ENCODE measurements at regions not wholly inside any gene's neighbourhood (a gene's known extent, or its start where the extent isn't known, plus 50 kb on each side); places are given as distances from the start of the nearest gene placed in this dataset.
"Not testable (repeated sequence)": the region's sequence is repeated elsewhere in the genome, so short reads cannot be mapped to it uniquely, and the experiment has no call there.

GRCh38 chr14:105742904-105743701 lies 216.7 kb downstream of the TMEM121 start:
- H3K4me3 ChIP-seq (ENCODE audit: low read depth, low read length); H2BK120ac ChIP-seq (ENCODE audit: insufficient read depth, low read length, poor library complexity); H3K4ac ChIP-seq (ENCODE audit: low read depth, low read length); H3K36me3 ChIP-seq (ENCODE audit: control insufficient read depth in 1 of 2, insufficient read depth in 2 of 2, low read length in 2 of 2); H3K4me2 ChIP-seq (ENCODE audit: low read length); H4K8ac ChIP-seq (ENCODE audit: low read depth, low read length); H2AFZ ChIP-seq (ENCODE audit: insufficient read depth, low read length, poor library complexity); H4K91ac ChIP-seq (ENCODE audit: low read depth, low read length); H3K27ac ChIP-seq (ENCODE audit: low read depth, low read length); H3K4me1 ChIP-seq (ENCODE audit: control insufficient read depth in 1 of 2, insufficient read depth in 2 of 2, low read length in 2 of 2); H3K27me3 ChIP-seq (ENCODE audit: insufficient read depth, low read length); H2BK12ac ChIP-seq (ENCODE audit: low read length); H3K9ac ChIP-seq (ENCODE audit: low read length); H2AK5ac ChIP-seq (ENCODE audit: low read length); H3K79me2 ChIP-seq (ENCODE audit: control insufficient read depth, insufficient read depth, low read length, poor library complexity); H4K12ac ChIP-seq (ENCODE audit: low read depth, low read length); H3K18ac ChIP-seq (ENCODE audit: low read length); H2BK5ac ChIP-seq (ENCODE audit: low read depth, low read length, poor library complexity); H3K23ac ChIP-seq (ENCODE audit: low read length); H3K14ac ChIP-seq (ENCODE audit: low read length); DNase-seq; H3K79me1 ChIP-seq (ENCODE audit: low read length): not testable (repeated sequence)
- no CpG with 5 or more reads among the region's 33 CpGs for WGBS (ENCODE audit: extremely low coverage, insufficient coverage, insufficient read length)
- H3K9me3 ChIP-seq (ENCODE audit: insufficient read depth, low read depth, low read length): peaks cover 59% of the 10 kb centered on the region

GRCh38 chr14:105744213-105744787 lies 217.9 kb downstream of the TMEM121 start:
- H3K9me3 ChIP-seq (ENCODE audit: insufficient read depth, low read depth, low read length): peaks cover 54% of the 10 kb centered on the region
- not testable (repeated sequence) for H3K4ac ChIP-seq (ENCODE audit: low read depth, low read length); DNase-seq; H4K8ac ChIP-seq (ENCODE audit: low read depth, low read length); H3K14ac ChIP-seq (ENCODE audit: low read length); H3K4me3 ChIP-seq (ENCODE audit: low read depth, low read length); H2BK12ac ChIP-seq (ENCODE audit: low read length); H3K4me1 ChIP-seq (ENCODE audit: control insufficient read depth in 1 of 2, insufficient read depth in 2 of 2, low read length in 2 of 2); H3K18ac ChIP-seq (ENCODE audit: low read length); H3K36me3 ChIP-seq (ENCODE audit: control insufficient read depth in 1 of 2, insufficient read depth in 2 of 2, low read length in 2 of 2); H3K4me2 ChIP-seq (ENCODE audit: low read length); H3K79me2 ChIP-seq (ENCODE audit: control insufficient read depth, insufficient read depth, low read length, poor library complexity); H4K12ac ChIP-seq (ENCODE audit: low read depth, low read length); H2BK120ac ChIP-seq (ENCODE audit: insufficient read depth, low read length, poor library complexity); H3K23ac ChIP-seq (ENCODE audit: low read length); H2AK5ac ChIP-seq (ENCODE audit: low read length); H3K27ac ChIP-seq (ENCODE audit: low read depth, low read length); H4K91ac ChIP-seq (ENCODE audit: low read depth, low read length); H3K27me3 ChIP-seq (ENCODE audit: insufficient read depth, low read length); H3K79me1 ChIP-seq (ENCODE audit: low read length); H3K9ac ChIP-seq (ENCODE audit: low read length); H2BK5ac ChIP-seq (ENCODE audit: low read depth, low read length, poor library complexity); H2AFZ ChIP-seq (ENCODE audit: insufficient read depth, low read length, poor library complexity)
- no CpG with 5 or more reads among the region's 10 CpGs for WGBS (ENCODE audit: extremely low coverage, insufficient coverage, insufficient read length)

GRCh38 chr14:105745433-105746123 lies 219.2 kb downstream of the TMEM121 start:
- H2BK12ac ChIP-seq (ENCODE audit: low read length): no peak overlapping the region

GRCh38 chr14:105746124-105746514 lies 219.7 kb downstream of the TMEM121 start:
- no CpG with 5 or more reads among the region's 5 CpGs for WGBS (ENCODE audit: extremely low coverage, insufficient coverage, insufficient read length)
- no peak overlapping the region for H3K23ac ChIP-seq (ENCODE audit: low read length)
- no peak overlapping the region for H3K9ac ChIP-seq (ENCODE audit: low read length)
- H3K9me3 ChIP-seq (ENCODE audit: insufficient read depth, low read depth, low read length): peaks cover 52% of the 10 kb centered on the region
- H2AFZ ChIP-seq (ENCODE audit: insufficient read depth, low read length, poor library complexity): no peak overlapping the region
- no peak overlapping the region for H4K91ac ChIP-seq (ENCODE audit: low read depth, low read length)
- H3K4me2 ChIP-seq (ENCODE audit: low read length): no peak overlapping the region
- no peaks in the 10 kb centered on the region for H3K79me1 ChIP-seq (ENCODE audit: low read length)
- no peaks in the 10 kb centered on the region for H3K27me3 ChIP-seq (ENCODE audit: insufficient read depth, low read length)
- no peak overlapping the region for H3K18ac ChIP-seq (ENCODE audit: low read length)
- H3K36me3 ChIP-seq (ENCODE audit: control insufficient read depth in 1 of 2, insufficient read depth in 2 of 2, low read length in 2 of 2): no peaks in the 10 kb centered on the region
- no peak overlapping the region for H4K12ac ChIP-seq (ENCODE audit: low read depth, low read length)
- H2BK12ac ChIP-seq (ENCODE audit: low read length): no peak overlapping the region
- no peak overlapping the region for H3K4ac ChIP-seq (ENCODE audit: low read depth, low read length)
- H3K4me1 ChIP-seq (ENCODE audit: control insufficient read depth in 1 of 2, insufficient read depth in 2 of 2, low read length in 2 of 2): no peaks in the 10 kb centered on the region
- no peak for DNase-seq
- no peak overlapping the region for H2BK120ac ChIP-seq (ENCODE audit: insufficient read depth, low read length, poor library complexity)
- no peak overlapping the region for H2AK5ac ChIP-seq (ENCODE audit: low read length)
- H2BK5ac ChIP-seq (ENCODE audit: low read depth, low read length, poor library complexity): no peak overlapping the region
- H3K27ac ChIP-seq (ENCODE audit: low read depth, low read length): no peak overlapping the region
- peak overlapping the region; percentile 59 for H3K4me3 ChIP-seq (ENCODE audit: low read depth, low read length)
- no peak overlapping the region for H3K14ac ChIP-seq (ENCODE audit: low read length)
- H3K79me2 ChIP-seq (ENCODE audit: control insufficient read depth, insufficient read depth, low read length, poor library complexity): no peaks in the 10 kb centered on the region
- H4K8ac ChIP-seq (ENCODE audit: low read depth, low read length): no peak overlapping the region

More at GRCh38 chr14:105745433-105746123, 219.2 kb downstream of the TMEM121 start:
- H3K79me1 ChIP-seq (ENCODE audit: low read length): no peaks in the 10 kb centered on the region
- H3K14ac ChIP-seq (ENCODE audit: low read length): no peak overlapping the region
- H2BK120ac ChIP-seq (ENCODE audit: insufficient read depth, low read length, poor library complexity): no peak overlapping the region
- no CpG with 5 or more reads among the region's 6 CpGs for WGBS (ENCODE audit: extremely low coverage, insufficient coverage, insufficient read length)
- H3K4me2 ChIP-seq (ENCODE audit: low read length): no peak overlapping the region
- H3K4me3 ChIP-seq (ENCODE audit: low read depth, low read length): no peak overlapping the region
- H3K79me2 ChIP-seq (ENCODE audit: control insufficient read depth, insufficient read depth, low read length, poor library complexity): no peaks in the 10 kb centered on the region
- no peak overlapping the region for H3K9ac ChIP-seq (ENCODE audit: low read length)
- no peak overlapping the region for H2AFZ ChIP-seq (ENCODE audit: insufficient read depth, low read length, poor library complexity)
- H4K91ac ChIP-seq (ENCODE audit: low read depth, low read length): no peak overlapping the region
- H2AK5ac ChIP-seq (ENCODE audit: low read length): no peak overlapping the region
- no peak overlapping the region for H4K12ac ChIP-seq (ENCODE audit: low read depth, low read length)
- H3K4me1 ChIP-seq (ENCODE audit: control insufficient read depth in 1 of 2, insufficient read depth in 2 of 2, low read length in 2 of 2): no peaks in the 10 kb centered on the region
- no peak overlapping the region for H3K27ac ChIP-seq (ENCODE audit: low read depth, low read length)
- H3K4ac ChIP-seq (ENCODE audit: low read depth, low read length): no peak overlapping the region
- H2BK5ac ChIP-seq (ENCODE audit: low read depth, low read length, poor library complexity): no peak overlapping the region
- no peak for DNase-seq
- peaks cover 50% of the 10 kb centered on the region for H3K9me3 ChIP-seq (ENCODE audit: insufficient read depth, low read depth, low read length)
- no peaks in the 10 kb centered on the region for H3K36me3 ChIP-seq (ENCODE audit: control insufficient read depth in 1 of 2, insufficient read depth in 2 of 2, low read length in 2 of 2)
- no peak overlapping the region for H3K18ac ChIP-seq (ENCODE audit: low read length)
- no peak overlapping the region for H4K8ac ChIP-seq (ENCODE audit: low read depth, low read length)
- no peaks in the 10 kb centered on the region for H3K27me3 ChIP-seq (ENCODE audit: insufficient read depth, low read length)
- no peak overlapping the region for H3K23ac ChIP-seq (ENCODE audit: low read length)
